MCF 10A (cell line): ENCODE measurements at regions not wholly inside any gene's neighbourhood (a gene's known extent, or its start where the extent isn't known, plus 50 kb on each side); places are given as distances from the start of the nearest gene placed in this dataset.

Experiments
- BruUV-seq: library from RNA; stranded (reverse); fragments of 400-500 nt; replicated peaks from 2 replicates; lab custom pipeline; 2021; lab: Mats Ljungman, UMichigan
- CTCF ChIA-PET: fragments of 300-600 bp; sonication (Branson Sonifier 250); formaldehyde crosslinking; extraction: SDS; loops from one replicate; lab custom pipeline; 2021; ENCODE audit warnings: antibody characterized with exemption, inconsistent platforms; lab: Yijun Ruan, JAX
- POLR2A ChIA-PET: fragments of 300-600, 350-650 bp; sonication (Branson Sonifier 250); formaldehyde crosslinking; extraction: SDS; loops from one replicate; lab custom pipeline; 2020; ENCODE audit warnings: antibody characterized with exemption, inconsistent platforms; lab: Yijun Ruan, JAX
- DNase-seq: peaks from one replicate; pipeline ENCODE4 v3.0.0-alpha.2; 2018; ENCODE audit not compliant: unreplicated experiment
- H3K27ac Mint-ChIP-seq: one replicate; pipeline ENCODE4 v1.8.0; 2022; ENCODE audit warnings: mild to moderate bottlenecking, low read depth, mixed read lengths; ENCODE audit not compliant: unreplicated experiment
- H3K27me3 Mint-ChIP-seq: one replicate; pipeline ENCODE4 v1.8.0; 2022; ENCODE audit warnings: mixed read lengths; ENCODE audit not compliant: insufficient read depth, unreplicated experiment
- H3K36me3 Mint-ChIP-seq: one replicate; pipeline ENCODE4 v1.8.0; 2022; ENCODE audit warnings: mild to moderate bottlenecking, moderate library complexity, mixed read lengths; ENCODE audit not compliant: insufficient read depth, unreplicated experiment
- H3K4me1 Mint-ChIP-seq: one replicate; pipeline ENCODE4 v1.8.0; 2022; ENCODE audit warnings: mixed read lengths; ENCODE audit not compliant: insufficient read depth, unreplicated experiment
- H3K4me3 Mint-ChIP-seq: one replicate; pipeline ENCODE4 v1.8.0; 2022; ENCODE audit warnings: mild to moderate bottlenecking, moderate library complexity, mixed read lengths; ENCODE audit not compliant: unreplicated experiment
- H3K9me3 Mint-ChIP-seq: one replicate; pipeline ENCODE4 v1.8.0; 2022; ENCODE audit warnings: mixed read lengths; ENCODE audit not compliant: unreplicated experiment
- CTCF ChIP-seq: fragments of 200-600 bp; IDR thresholded peaks from one replicate; pipeline ENCODE4 v1.8.0; 2022; ENCODE audit warnings: antibody characterized with exemption, mild to moderate bottlenecking; ENCODE audit not compliant: unreplicated experiment
- intact Hi-C: fragments of 100-400 bp; cut with micrococcal nuclease; formaldehyde crosslinking; loops from 2 replicates; pipeline ENCODE4 v1.14.1; 2022

DNA sequence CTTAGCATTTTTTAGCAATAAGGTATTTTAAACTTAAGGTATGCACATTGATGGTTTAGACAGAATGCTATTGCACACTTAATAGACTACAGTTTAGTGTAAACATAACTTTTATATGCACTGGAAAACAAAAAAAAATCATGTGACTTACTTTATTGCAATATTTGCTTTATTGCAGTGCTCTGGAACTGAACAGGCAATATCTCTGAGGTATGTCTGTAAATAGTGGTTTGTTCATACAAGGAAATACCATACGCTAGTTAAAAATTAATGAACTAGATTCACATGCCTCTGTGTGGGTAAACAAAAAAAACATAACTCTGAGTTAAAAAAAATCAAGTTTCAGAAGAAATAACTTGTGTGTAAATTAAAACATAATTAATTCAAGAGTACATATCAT is 479.0 kb upstream of the MKI67 start:
- DNase-seq = no peak
- no peak for TF ChIP-seq CTCF
- Mint-ChIP-seq H3K9me3 (no peaks in the 10 kb centered on the region), H3K36me3 (peaks cover 5% of the 10 kb centered on the region), H3K27ac (no peak overlapping the region), H3K4me3 (no peak overlapping the region), H3K27me3 (no peaks in the 10 kb centered on the region), H3K4me1 (peaks cover 6% of the 10 kb centered on the region)
- BruUV-seq = no TSS peak
- intact Hi-C loops = no loop called here
- POLR2A ChIA-PET = no interaction called here
- CTCF ChIA-PET = no interaction called here

GRCh38 chr10:128606055-128606454 is 479.8 kb upstream of the MKI67 start:
- ChIA-PET POLR2A (interaction anchor here (0.9 kb wide), 1 partner anchor 20 kb away, joined by 3 read pairs; no protein-coding TSS in a partner anchor), CTCF (interaction anchor here (0.7 kb wide), 1 partner anchor 225 kb away, joined by 3 read pairs; no protein-coding TSS in a partner anchor)
- Mint-ChIP-seq H3K27ac (no peak overlapping the region), H3K4me3 (no peak overlapping the region), H3K4me1 (peaks cover 6% of the 10 kb centered on the region), H3K9me3 (no peaks in the 10 kb centered on the region), H3K36me3 (peaks cover 5% of the 10 kb centered on the region), H3K27me3 (no peaks in the 10 kb centered on the region)
- TF ChIP-seq CTCF = no peak
- intact Hi-C loops = no loop called here
- DNase-seq = peak; percentile 60
- no TSS peak for BruUV-seq

GRCh38 chr10:128608791-128609190 is 482.6 kb upstream of the MKI67 start:
- Mint-ChIP-seq H3K9me3 (no peaks in the 10 kb centered on the region), H3K36me3 (no peaks in the 10 kb centered on the region), H3K4me3 (no peak overlapping the region), H3K27me3 (no peaks in the 10 kb centered on the region), H3K27ac (no peak overlapping the region), H3K4me1 (peaks cover 6% of the 10 kb centered on the region)
- TF ChIP-seq CTCF = no peak
- BruUV-seq = no TSS peak
- DNase-seq = no peak
- ChIA-PET POLR2A (no interaction called here), CTCF (no interaction called here)
- intact Hi-C loops = no loop called here

GRCh38 chr10:128609460-128609859 is 483.2 kb upstream of the MKI67 start:
- CTCF ChIA-PET = interaction anchor here (0.6 kb wide), 1 partner anchor 1033 kb away, joined by 3 read pairs; no protein-coding TSS in a partner anchor
- no peak overlapping the region for H3K27ac Mint-ChIP-seq
- POLR2A ChIA-PET = no interaction called here

More at GRCh38 chr10:128609460-128609859, 483.2 kb upstream of the MKI67 start:
- Mint-ChIP-seq H3K4me1 (peaks cover 6% of the 10 kb centered on the region), H3K4me3 (no peak overlapping the region), H3K36me3 (no peaks in the 10 kb centered on the region), H3K9me3 (no peaks in the 10 kb centered on the region), H3K27me3 (no peaks in the 10 kb centered on the region)
- TF ChIP-seq CTCF = no peak
- intact Hi-C loops = no loop called here
- DNase-seq = no peak
- no TSS peak for BruUV-seq
